IPS DF 4.7 (cell line): ENCODE measurements at regions not wholly inside any gene's neighbourhood (a gene's known extent, or its start where the extent isn't known, plus 50 kb on each side); places are given as distances from the start of the nearest gene placed in this dataset.
"Not testable (repeated sequence)": the region's sequence is repeated elsewhere in the genome, so short reads cannot be mapped to it uniquely, and the experiment has no call there.

Experiments
- DNase-seq: peaks from one replicate; pipeline ENCODE4 v3.0.0-alpha.2; 2013; ENCODE audit warnings: low spot score; ENCODE audit errors: extremely low read depth

DNA sequence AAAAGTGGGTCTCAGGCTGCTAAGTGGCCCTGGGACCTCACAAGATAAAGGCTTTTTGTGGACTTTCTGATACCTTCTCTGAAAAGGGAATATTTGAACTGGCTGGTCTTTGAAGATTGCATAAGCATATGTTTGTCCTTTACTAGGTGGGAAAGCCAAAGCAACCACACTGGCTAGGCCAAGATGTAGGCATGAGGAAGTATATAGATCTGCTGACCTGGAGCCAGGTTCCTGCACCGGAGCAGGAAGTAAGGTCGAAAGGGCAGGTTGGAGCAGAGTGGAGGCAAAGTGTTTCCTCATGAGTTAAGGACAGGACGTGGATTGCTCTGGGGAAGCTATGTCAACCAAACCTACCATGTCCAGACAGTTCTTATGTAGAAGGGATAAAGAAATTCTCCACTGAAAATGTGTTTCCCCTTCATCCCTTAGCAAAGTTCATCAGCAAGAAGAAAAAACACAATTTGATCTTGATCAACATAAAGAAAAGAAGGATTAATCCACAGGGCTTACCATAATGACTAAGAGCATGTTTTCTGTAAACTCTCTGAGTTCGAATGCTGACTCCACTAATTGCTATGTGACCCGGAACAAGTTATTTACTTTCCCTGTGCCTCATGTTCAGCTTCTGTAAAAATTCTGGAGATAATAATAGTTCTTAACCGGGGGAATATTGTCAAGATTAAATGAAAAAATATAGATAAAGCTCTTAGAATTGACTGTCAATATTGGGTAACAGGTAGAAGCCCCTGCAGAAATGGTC lies 156.1 kb upstream of the SRD5A2 start:
- no peak for DNase-seq

DNA sequence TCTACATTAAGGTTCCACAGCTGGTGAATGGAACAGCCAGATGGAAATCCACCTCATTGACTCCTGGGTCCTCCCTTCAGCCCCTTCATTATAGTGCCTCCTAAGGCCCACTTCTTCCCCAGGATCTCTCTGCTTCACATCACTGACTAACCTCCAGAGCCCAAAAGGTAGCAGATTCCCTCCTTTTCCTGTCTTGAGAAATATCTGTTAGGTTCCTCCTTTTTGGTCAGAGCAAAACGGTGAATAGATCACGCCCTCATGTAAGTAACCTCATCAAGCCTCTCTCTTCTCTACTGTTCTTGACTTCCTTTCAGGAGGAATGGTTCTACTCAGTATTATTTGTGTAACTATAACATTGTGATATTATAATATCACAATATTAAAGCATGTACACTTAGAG lies 155.0 kb upstream of the SRD5A2 start:
- no peak for DNase-seq

DNA sequence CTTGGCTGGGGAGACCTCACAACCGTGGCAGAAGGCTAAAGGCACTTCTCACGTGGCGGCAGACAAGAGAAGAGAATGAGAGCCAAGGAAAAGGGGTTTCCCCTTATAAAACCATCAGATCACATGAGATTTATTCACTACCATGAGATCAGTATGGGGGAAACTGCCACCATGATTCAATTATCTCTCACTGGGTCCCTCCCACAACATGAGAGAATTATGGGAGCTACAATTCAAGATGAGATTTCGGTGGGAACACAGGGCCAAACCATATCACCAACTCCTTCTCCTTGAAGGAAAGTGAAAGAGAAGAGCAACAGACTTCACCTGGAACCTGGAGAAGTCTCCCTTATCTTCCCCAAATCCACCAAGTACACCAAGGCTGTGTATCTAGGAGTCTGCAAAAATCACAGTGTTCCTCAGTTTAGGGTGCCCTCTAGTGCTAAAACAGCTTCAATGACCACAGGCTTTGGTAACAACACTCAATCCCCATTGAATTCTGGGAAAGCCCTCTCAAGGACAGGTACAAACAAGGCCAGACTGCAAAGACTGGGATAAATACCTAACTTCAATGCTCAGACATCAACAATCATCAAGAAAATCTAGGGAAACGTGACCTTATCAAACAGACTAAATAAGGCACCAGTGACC lies 148.8 kb upstream of the SRD5A2 start:
- peak; percentile 56 for DNase-seq

DNA sequence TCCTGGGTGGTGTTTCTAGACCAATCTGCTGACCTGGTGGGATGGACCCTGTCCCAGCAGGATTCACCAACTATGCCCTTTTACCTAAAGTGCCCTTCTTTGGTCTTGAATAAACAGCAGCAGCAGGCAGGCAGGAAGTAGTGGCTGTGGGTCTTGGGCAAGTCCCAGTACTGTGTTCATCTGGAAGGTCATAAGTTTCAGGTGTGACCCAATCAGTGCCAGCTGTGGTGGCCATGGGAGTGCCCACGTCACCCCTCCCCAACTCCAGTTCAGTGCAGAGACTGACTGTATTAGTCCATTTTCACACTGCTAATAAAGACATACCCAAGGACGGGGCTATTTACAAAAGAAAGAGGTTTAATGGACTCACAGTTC lies 148.3 kb upstream of the SRD5A2 start:
- DNase-seq = no peak

DNA sequence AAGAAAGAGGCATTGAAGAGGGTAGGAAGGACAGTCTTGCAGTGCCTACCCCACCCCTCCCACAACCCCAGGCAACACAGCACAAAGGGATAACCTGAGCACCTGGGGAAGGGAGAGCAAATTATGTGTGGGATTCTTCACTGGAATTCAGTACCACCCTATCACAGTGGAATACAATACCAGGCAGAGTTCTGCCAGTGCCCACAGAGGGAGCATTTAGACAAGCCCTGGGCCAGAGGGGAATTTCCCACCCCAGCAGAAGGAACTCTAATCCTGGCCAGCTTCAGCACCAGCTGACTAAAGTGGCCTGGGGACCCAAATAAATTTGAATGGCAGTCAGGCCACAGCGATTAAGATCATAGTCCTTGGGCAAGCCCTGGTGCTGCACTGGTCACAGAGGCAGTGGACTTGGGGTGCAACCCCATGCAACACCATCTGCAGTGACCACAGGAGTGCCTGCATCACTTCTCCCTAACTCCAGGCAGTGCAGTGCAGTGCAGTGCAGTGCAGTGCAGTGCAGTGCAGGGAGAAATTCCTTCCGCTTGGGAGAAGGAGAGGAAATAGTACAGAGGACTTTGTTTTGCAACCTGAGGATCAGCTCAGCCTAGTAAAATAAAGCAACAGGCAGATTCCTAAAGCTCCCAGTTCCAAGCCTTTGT lies 147.8 kb upstream of the SRD5A2 start:
- no peak for DNase-seq

DNA sequence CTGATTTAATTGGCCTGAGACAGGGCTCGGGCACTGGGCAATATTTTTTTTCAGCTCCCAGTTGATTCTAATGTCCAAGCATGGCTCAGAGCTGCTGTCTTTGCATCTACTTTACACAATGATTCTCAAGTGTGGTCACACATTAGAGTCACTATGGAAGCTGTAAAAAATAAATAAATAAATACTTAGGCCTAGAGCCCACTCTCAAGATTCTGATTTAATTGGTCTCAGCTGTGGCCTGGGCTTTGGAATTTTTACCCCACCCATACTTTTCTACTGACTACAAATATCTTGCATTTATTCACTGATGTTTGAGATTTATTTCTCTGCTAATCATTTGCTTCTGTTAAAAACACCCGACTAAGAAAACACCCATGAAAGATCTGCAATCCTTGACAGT lies 145.7 kb upstream of the SRD5A2 start:
- no peak for DNase-seq

DNA sequence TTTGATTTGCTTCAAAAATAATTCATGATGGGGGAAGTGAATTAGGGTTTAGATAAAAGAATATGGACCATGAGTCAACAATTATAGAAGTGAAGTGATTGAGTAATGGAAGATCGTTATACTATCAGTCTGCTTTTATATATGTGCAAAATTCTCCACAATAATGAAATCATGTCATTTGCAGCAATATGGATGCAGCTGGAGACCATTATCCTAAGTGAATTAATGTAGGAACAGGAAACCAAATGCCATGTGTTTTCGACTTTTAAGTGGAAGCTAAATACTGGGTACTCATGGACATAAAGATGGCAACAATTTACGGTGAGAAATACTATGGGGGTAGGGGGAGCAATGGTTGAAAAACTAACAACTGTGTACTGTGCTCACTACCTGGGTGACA lies 144.7 kb upstream of the SRD5A2 start:
- no peak for DNase-seq

DNA sequence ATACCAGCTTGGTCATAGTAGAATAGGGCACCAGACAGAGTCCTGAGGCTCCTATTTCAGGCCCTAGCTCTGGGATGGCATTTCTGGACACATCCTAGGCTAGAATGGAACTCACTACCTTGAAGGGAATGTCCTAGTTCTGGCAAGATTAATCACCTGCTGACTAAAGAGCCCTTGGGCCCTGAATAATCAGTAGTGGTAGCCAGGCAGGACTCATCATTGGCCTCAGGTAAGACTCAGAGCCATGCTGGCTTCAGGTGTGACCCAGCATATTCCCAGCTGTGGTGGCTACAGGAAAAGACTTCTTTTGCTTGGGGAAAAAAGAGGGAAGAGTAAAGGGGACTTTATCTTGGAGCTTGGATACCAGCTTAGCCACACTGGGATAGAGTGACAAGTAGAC lies 131.0 kb upstream of the SRD5A2 start:
- DNase-seq = no peak

DNA sequence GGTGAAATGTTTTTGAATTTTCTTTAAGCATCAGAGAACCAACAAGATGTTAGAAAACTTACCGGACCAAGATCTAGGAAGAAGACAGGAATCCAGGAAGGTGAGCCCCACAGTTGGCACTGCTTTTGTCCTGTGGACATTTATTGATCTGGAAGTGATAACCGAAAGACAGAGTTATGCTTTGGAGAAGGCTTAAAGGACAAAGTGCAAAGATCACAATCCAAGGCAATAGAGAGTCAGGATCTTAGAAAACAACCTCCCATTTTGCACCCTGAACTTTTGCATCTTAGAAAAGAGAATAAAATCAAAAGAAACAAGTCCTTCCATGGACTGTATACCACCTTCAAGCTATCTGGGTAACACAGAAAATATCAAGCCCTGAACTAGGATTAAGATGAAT lies 129.4 kb upstream of the SRD5A2 start:
- DNase-seq = no peak

DNA sequence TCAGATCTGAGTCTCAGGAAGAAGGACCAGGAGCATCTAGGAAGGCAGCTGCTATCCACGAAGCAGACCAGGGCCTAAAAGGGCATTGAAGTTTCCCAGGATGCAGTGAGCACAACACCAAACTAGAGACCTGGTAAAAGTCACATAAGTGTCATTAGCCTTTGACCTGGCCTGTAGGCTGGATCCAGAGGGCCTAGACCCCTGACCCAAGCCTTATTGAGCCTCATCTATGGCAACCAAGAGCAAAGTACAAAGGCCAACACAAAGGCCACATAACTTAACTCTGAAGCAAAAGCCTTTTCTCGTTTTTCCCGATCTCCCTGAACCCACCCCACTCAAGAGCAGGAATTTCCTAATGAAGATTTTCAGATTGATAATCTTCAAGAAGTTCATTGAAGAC lies 127.3 kb upstream of the SRD5A2 start:
- DNase-seq = no peak

DNA sequence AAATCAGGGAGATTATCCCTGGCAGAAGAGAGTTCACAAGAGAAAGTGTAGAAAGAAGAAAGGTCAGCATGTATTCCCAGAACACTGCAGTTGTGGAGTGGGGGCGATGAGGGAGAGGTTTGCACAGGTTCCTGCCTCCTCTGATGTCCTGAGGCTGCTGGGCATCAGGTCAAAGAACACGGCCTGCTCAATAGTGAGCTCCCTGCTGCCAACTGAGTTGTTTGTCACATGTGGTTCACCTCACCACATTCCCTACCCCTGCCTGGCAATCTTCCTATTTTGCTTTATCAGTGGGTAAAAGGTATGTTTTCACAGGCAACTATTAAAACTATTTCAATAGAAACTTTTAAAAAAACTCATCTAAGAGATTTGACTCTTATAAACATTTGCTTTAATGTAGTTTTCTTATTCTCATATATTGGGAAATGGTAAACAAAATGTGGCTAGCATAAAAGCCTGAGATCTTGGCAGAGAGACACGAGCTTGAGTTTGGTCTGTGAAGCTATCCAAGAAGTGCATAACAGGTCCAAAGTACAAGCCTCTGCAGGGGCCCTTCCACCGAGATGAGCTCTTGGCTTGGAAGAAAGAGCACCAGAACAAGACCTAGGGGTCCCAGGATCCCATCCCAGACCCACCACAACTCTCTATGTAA lies 123.9 kb upstream of the SRD5A2 start:
- no peak for DNase-seq

DNA sequence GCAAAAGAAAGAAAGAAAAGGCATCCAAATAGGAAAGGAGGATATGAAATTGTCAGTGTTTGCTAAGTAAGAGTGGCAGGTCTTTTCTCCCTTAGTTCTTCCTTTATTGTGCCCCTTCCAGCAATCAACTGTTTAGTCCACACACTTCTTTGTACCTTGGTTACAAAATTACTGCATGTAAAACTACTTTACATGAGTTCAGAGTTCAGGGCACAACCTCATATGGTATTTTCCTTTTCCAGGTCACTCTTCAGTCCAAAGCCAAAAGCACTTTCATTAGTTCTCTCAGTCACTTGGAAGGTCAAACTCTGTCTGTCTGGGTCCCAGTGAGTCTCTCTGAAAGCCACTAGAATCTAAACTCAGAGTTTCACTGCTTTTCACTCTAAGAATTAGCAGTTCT lies 122.5 kb upstream of the SRD5A2 start:
- no peak for DNase-seq

DNA sequence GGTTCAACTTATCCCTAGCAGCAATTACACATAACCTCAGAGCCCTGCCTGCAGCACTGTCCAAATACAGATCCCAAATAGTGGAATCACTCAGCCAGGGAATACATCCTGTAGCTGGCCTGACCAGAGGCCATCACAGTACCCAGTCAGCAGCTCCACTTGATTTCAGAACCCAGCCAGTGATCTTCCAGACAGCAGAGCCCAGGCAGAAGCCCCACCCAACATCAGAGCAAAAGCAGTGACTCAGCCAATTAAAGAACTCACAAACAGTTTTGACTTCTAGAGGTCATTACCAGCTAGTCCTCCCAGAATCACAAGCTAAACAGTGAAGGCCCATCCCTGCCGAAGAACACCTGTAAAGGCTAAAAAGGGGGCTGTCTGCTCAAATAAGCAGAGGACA lies 118.0 kb upstream of the SRD5A2 start:
- DNase-seq = no peak

DNA sequence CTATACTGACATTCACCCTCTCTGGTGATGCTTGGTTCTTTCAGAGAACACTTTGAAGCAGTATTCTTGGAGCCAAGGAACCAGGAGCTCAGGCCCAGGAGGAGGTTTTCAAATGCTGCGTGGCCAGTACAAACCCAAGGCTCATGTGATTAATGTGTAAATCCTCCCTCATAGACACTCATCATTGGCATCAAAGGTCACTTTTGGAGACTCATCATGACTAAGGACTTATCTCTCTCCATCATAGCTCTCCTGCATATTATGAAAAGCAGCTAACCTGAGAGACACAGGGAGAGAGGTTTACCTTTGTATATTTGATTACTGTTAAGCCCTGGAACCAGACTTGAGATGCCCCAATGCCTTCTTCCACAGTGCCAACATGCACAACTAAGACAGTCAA lies 115.3 kb upstream of the SRD5A2 start:
- no peak for DNase-seq

DNA sequence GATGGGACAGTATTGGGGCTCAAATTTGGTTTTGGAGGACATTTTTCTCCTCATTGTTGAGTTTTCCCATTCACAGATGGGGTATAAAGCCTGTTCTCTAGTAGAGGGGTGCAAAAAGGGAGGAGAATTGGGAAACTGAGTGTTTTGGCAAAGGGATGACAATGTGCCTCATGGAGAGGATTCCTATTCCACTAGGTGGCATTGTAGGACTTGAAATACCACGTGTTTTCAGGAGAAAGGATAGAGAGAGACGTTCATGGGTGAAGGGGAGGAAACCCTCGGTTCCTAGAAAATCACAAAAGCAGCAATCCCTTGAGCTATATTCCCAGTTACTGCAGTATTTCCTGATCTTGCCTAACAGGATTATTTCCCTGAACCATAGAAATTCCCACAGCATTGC lies 113.7 kb upstream of the SRD5A2 start:
- no peak for DNase-seq

DNA sequence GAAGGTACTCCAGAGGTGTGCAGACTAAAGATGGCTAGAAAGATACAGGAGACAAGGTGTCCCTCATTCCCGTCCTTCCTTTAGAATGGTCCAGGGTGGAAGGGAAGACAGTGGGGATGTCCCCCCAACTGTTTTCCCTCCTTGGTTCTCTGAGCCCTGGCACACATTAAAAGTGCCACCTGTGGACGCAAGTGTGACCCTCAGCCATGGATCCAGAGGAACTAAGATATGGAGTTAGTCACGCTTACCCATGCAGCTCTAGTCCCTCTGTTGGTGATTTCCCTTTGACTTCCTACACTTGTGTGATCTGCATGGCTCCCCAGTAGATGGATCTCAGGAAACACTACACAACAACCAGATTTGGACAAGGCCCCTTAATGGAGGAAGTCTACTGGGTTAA lies 113.1 kb upstream of the SRD5A2 start:
- no peak for DNase-seq

DNA sequence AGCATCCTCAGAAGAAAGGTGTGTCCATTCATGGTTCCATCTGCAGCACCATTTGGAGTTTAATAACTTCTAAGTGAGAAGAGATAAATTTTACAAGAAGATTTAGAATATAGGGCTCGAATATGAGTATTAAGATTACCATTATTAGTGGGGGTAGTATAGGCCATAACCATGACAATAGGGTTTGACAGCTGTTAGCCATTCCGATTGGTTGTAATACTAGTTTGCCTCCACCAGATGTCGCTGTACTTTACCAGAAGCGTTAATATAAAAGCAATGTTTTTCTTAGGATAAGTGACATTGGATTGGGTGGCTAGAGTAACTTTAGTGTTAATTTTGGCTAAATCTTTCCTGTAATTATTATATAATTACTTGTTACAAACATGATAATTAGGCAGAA lies 107.5 kb upstream of the SRD5A2 start:
- no peak for DNase-seq

DNA sequence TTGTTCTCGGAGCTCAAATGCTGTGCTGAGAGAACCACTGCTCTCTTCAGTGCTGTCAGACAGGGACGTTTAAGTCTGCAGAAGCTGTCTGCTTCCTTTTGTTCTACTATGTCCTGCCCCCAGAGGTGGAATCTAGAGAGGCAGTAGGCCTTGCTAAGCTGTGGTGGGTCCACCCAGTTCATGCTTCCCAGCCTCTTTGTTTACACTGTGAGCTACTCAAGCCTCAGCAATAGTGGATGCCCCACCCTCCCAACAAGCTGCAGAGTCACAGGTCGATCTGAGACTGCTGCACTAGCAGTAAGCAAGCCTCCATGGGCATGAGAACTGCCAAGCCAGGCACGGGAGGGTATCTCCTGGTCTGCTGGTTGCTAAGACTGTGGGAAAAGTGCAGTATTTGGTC lies 102.8 kb upstream of the SRD5A2 start:
- DNase-seq = not testable (repeated sequence)

DNA sequence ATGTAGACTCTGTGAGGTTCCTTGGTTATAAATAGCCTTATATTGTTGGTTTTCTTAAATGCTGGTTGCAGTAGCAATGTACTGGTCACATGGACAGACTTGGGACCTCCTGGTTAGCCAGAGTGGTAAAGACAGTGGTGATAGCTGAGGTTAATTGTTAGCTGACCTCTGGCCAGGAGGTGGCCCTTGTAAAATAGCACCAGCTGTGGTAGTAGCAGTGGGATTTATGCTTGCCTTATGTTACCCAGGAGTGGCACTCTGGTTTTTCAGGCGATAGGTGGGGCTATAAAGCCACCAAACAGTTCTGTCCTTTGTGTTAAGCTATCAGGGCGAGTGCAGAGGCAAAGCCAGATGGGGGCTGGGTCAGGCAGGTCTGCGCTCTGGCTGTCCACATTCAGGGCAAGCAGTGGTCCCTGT lies 94.8 kb upstream of the SRD5A2 start:
- DNase-seq = peak; percentile 71

DNA sequence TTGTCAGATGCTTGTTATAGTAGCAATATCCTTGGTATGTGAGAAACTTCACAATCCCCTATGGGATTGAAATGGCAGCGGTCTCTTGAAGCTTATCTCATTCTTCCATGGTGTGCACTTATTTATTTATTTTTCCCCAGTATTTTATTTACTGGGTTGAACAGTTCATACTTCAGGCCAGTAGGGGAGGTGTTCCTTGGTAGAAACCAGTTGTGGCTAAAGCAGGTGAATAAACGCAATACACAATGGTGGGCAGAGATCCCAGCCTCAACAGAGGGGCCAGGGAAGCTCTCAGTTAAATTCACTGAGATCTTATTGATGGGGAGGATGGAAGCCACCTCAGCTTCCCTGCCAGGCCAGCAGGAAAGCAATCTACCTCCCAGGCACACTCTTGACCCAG lies 93.7 kb upstream of the SRD5A2 start:
- no peak for DNase-seq

DNA sequence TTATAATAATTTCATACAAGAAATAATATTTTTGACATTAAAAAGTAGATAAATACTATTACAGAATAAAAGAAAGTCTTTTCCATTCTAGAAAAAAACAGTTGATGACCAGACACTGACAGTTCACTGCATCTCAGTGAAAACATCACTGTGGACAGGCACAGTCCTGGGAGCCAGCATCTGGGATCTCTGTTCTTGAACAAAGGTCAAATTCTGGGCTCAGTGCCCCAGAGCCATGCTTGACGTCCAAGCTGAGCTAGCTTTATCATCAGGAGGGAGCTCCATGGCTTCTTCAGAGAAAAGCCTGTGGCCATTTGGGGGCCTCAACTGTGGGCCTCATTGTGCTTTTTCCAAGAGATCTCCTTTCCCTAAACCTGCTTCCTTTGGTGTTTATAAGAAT lies 86.1 kb upstream of the SRD5A2 start:
- DNase-seq = no peak

DNA sequence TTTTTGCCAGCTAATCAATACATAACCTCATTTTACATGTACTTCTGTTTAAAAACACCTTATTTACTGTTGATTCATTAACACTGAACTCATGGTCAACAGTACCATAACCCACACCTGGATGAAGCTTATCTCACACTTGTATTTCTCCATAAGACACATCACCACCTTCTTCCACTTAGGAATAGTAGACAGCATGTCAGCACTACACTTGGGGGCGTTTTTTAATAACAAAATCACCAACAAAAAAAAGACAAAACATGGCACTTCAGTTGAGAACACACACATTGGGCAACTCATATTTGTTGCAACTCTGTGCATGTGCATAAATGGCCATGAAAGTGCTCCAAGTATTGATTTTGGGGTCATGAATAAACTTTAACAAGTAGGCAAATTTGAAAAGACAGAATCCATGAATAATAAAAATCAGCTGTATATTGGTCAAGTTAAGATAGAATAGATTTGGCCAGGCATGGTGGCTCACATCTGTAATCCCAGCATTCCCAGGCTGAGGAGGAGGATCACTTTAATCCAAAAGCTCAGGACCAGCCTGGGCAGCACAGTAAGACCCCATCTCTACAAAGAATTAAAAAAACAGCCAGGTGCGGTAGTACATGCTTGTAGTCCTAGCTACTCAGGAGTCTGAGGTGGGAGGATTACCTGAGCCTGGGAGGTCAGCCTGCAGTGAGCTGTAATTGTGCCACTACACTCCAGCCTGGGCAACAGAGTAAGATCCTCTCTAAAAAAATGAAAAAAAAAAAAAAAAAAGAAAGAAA lies 84.4 kb upstream of the SRD5A2 start:
- DNase-seq = no peak
